HTR-8/SVneo (cell line): ENCODE measurements at regions not wholly inside any gene's neighbourhood (a gene's known extent, or its start where the extent isn't known, plus 50 kb on each side); places are given as distances from the start of the nearest gene placed in this dataset.

Experiments used
- DNase-seq: peaks from one replicate; pipeline ENCODE4 v3.0.0; 2011; ENCODE audit warnings: low spot score, mixed read lengths; ENCODE audit not compliant: insufficient read length
- FAIRE-seq: peaks from 2 replicates; lab custom pipeline; 2011; peaks lifted over from hg19 to GRCh38; lab: Jason Lieb, UNC

DNA sequence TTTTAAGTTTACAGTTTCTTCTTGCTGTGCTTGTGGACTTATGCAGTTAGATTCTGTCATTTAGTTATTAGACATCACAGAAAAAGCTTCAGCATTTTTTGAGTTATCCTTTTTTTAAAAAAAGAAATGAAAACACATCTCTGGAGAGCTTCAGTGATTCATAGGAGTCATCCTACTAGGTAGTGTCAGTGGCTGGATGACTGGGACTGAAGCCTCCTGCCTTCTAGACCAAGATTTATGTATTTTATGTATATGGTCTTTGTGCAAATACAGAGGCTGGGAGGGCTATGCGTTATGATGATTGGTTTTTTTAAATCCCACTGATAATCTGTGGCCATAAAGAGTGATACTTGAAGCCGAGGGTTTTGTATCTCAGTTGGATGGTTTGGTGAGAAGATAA, 125.9 kb upstream of the JAG1 start:
- DNase-seq (no peak), FAIRE-seq (no peak)

DNA sequence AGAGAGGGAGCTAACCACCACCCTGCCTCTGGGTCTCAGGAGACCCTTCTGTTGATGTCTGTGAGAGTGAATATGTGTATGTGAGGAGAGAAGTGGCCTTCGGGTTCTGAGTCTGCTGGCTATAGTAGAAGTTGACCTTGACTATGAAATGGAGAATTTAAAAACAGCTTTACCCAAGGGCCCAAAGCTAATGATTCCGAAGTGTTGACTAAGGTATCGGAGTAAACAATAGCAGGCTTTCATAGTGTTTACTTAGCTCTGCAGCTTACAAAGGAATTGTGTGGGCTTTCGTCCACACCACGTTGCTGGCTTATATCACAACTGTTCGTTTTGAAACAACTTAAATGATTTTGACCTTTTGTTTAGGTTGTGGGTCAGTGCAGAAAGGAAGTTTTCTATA, 126.5 kb upstream of the JAG1 start:
- DNase-seq: no peak
- FAIRE-seq: no peak

DNA sequence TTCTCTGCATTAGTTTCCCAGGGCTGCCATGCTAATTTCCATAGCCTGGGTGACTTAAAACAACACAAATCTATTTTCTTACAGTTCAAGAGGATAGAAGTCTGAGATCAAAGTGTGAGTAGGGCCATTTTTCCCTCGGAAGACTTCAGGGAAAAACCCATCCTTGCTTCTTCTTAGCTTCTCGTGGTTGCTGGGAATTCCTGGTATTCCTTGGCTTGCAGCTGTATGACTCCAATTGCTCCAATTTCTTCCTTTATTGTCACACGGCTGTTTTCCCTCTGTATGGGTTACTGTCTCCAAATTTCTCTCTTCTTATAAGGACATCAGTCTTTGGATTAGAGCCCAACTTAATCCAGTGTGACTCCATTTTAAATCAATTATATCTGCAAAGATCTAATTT, 128.4 kb upstream of the JAG1 start:
- FAIRE-seq (no peak), DNase-seq (no peak)

DNA sequence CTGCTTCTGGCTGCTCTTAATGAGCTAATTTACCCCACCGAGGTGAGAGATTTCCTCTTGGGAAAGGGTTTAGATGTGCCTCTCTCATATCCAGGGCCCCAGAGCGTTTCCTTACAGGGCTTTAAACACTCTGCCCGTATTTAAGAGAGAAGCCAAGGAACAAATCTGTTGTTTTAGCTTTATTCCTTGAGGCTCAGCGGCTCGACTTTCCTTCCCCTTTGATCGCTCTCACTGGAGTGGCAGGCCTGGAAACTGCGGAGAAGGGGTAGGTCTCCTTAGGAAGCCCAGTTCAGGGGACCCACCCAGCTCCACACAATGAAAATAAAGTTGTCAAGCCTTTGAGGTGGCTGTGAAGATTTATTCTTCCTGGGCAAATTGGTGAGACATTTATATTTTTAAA, 132.0 kb upstream of the JAG1 start:
- no peak for FAIRE-seq
- DNase-seq: no peak

DNA sequence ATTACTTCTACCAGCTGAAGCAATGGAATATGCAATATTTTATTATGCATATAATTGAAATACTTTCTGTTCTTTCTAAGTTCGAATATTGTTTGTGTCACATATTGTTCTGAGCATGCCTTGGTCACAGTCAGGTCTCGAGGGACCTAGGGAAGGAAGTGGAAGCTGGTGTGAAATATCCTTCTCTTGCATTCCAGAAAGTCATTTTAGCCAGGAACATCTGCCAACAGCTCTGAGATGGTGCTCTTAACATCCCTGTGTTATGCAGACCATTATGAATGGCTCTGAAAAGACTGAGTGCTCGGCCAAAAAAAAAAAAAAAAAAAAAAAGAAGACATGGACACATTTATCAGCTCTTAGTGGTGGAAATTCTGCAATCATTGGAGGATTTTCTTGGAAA, 132.7 kb upstream of the JAG1 start:
- FAIRE-seq (no peak), DNase-seq (no peak)

DNA sequence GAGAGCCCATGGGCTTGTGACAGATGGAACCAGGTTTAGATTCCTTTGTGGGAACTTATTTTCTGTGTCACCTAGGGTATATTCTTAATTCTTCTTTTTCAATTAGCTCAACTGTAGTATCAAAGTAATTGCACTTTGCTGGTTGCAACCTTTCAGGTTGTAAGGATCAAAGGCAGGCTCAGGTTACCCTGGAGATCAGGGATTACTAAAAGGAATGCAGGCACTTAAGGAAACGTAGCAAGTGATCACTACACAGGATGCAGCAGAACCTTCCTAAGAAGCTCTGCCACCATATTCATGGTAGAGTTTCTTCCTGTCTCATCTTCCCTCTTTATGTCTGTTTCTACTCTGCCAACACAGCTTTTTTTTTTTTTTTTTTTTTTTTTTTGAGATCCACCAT, 133.2 kb upstream of the JAG1 start:
- no peak for DNase-seq
- no peak for FAIRE-seq

DNA sequence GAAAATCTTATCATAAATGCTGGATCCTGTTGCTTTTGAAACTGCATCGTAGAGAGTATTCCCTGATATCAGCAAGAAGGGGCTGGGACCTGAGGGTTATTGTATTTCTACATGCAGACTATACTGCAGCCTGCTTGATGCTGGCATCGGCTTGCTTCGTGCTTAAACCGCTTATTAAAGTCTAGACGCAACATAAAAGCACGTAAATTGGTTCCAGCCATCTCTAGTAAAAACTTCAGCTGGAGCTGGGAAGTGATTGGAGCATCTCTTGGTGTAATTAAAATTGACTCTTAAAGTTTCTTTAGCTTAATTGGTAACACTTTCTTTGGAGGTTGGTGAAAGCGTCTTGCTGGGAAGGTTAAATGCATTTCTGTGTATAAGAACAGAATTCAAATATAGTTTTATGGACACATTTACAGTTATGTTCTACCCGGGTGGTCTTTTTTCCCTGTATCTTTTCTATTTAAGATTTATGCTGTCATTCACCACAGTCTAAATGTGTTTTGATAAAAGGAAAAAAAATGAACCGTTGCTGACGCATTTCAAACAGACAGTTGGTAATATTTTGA, 139.0 kb upstream of the JAG1 start:
- DNase-seq: no peak
- no peak for FAIRE-seq

DNA sequence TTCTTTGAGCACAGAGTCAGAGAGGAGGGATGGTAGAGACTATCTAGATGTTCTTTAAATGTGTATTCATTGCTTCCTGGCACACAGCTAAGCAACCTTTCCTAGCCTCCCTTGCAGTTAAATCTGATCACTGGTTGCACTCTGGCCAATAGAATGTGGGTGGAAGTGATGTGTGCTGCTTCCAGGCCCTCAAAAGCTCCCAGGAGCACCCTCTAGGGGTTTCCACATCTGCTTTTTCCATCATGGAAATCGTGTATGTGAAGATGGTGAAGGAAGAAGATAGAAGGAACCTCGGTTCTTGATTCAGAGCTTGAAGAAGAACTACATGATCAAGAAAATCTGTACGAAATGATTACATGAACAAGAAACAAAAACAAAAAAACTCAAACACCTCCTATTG, 149.8 kb upstream of the JAG1 start:
- FAIRE-seq: no peak
- DNase-seq: no peak

DNA sequence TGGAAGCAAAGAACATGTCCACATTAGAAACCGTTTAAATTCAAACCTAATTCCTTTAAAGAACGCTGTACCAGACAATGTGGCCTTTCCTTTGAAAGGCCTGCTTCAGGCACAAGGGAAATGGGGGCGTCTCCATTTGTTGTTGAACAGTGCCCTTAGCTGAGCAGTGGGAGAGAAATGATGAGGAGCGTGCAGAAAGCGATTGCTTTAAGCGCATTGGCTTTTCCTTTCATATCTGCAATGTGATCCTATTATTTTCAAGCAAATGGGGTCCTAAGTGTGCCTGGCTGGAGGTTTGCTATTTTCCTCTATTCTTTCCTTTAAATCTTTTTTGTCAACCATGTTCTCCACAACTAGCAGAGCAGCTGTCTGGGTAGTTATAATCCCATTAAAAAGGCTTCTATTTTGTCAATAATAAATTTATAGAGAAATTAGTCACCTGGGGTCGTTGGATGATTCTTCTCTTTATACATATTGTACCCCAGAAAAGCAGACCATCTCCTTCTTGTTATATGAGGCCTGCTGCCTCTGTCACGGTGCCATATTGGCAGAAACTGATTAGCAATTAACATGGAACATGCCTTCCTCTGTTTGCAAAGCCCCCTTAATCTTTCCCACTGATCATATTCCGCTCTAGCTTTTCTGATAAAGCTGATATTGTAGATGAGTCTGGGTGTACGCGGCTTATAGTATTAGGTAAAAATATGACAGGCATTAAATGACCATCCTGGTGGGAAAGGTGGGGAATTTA, 151.1 kb upstream of the JAG1 start:
- DNase-seq (no peak), FAIRE-seq (no peak)

DNA sequence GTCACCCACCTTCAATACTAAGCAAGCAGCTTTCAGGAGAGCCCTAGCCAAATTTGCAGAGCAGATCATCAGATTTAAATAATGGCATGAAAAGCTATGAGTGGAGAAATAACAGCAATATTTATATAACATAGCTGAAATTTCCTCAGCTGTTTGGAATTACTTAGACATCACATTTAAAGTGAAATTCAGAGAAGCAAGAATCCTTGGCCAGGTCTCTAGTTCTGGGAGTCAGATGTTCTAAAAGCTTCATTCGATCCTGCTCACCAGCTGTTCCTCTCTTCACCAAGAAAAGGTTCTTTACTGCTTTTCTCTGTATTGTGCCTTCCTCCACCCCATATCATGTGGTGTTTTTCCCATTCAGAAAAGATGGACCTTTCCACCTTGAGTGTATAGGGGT, 152.3 kb upstream of the JAG1 start:
- no peak for FAIRE-seq
- DNase-seq: no peak

DNA sequence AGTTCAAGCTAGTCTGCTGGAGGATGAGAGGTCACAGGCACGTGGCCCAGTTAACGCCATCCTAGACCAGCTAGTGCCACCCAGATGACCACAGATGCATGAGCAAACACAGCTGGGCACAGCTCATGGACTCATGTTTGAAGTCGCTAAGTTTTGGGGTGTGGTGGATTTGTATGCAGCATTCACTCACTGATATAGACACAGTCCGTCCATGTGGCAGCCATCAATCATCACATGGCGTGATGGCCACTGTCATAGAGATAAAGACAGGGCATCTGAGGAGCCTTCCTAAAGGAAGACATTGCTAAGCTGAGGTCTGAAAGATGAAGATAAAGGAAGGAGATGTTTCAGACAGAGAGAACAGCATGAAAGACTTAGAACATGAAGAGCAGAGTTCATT, 154.4 kb upstream of the JAG1 start:
- DNase-seq: no peak
- FAIRE-seq: no peak

DNA sequence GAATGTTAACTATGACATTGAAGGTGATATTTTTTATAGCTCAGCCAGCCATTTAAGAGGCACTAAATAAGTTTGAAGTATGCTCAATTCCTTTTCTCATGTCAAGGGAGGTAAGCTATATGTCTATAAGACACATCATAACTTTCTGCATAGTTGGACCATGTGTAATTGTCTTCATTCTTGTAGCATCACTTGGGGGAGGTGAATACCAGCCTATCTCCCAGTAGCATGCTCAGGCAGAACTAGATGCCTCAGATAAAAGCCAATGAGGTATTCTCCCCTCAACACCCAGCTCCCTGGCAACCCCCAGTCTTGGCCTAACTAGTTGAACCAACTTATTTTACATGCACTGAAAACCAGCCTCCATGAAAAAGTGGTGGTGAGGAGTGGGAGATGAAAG, 158.3 kb upstream of the JAG1 start:
- DNase-seq (no peak), FAIRE-seq (peak; percentile 9)

DNA sequence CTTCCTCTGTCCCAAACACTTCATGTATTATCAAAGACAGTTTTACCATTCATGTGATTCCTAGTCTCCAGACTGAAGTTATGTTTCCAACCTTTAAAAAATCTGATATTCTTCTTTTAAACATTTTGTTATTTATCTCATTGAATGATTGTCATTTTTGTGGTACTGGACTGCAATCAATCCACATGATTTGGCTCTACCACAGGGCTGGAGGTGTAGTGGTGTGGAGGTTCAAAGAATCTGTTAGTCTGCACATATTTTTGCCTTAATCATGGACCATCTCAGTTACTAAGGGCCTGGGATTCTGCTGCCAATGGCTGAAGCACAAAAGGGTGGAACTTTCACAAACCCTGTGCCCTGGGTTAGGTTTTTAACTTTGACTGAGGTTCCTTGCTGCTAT, 164.1 kb upstream of the JAG1 start:
- DNase-seq: no peak
- FAIRE-seq: no peak

DNA sequence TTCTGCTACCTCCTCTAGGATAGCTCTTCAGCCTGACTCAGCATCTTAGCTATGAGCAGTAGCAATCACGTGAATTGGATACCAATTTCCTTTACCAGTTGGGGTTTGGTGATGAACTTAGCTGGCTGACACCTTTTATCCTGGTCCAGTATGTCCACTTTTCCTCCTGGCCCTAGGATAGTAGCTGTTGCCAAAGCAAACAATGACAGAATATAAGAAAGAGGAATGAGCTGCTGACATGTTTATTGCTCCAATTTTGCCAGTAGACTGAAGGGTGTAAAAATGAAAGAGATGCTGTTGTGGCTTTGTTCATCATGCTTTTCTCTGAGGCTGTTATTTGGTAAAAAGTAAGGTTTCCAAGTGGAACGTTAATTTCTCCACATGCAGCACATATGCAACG, 168.3 kb upstream of the JAG1 start:
- no peak for DNase-seq
- FAIRE-seq: no peak

DNA sequence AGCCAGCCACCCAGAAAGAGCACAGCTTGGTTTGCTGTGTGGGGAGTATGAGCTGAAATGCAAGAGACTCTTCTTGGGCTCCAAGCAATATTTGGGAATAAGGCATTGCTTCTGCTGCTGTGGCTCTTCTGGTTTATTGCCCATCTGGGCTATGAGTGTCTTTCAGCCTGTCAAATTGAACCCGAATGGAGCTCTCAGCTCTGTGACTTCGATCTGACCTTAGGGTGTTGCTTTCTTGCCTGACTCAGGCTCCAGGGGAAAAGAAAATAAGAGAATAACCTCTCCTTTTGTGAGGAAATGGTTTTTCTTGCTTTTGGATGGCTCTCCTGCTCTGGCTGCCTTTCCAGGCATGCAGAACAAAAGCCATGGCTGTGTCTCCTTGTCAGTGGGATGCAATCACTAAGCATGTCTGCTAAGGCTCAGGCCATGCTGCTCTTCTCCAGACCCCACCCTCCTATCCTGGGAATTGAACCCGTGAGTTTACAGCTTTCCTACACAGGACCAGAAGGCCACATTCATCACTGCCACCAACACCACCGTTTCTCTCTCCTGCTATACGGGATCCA, 169.4 kb upstream of the JAG1 start:
- DNase-seq (no peak), FAIRE-seq (no peak)

DNA sequence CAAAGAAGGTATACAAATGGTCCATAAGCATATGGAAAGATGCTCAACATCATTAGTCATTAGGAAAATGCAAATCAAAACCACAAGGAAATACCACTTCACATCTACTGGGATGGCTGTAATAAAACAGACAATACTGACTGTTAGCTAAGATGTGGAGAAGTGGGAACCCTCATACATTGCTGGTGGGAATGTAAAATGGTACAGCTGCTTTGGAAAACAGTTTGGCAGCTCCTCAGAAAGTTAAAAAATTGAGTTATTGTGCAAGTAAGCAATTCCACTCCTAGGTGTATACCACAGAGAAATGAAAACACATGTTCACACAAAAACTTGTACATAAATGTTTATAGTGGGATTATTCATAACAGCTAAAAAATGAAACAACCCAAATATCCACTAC, 173.0 kb upstream of the JAG1 start:
- DNase-seq: no peak
- no peak for FAIRE-seq

DNA sequence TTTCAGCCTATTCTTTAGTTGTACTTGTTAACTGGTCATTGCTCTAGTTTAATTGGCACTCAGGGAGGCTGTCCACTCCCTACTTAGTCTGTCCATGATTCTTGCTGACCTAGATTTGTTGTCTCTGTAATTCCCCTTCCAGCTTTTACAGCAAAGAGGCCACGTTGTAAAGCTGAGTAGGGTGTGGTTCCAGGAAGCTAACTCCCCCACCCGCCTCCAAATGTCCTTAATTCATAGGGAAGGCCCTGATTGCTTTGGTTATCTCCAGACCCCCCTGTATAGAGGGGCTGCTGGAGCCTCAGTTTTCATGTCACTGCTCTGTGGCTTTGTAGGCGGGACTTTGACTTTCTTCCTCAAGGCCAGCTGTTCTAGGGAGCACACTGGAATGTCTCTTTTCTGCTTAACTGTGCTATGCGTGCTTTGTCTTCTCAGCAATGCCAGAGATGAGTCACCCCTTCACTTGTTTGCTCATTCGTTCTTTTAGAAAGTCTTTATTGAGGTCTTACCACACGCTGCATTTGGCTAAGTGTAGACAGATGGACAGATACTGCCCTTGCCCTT, 175.1 kb upstream of the JAG1 start:
- peak; percentile 78 for FAIRE-seq
- DNase-seq: peak; percentile 57

DNA sequence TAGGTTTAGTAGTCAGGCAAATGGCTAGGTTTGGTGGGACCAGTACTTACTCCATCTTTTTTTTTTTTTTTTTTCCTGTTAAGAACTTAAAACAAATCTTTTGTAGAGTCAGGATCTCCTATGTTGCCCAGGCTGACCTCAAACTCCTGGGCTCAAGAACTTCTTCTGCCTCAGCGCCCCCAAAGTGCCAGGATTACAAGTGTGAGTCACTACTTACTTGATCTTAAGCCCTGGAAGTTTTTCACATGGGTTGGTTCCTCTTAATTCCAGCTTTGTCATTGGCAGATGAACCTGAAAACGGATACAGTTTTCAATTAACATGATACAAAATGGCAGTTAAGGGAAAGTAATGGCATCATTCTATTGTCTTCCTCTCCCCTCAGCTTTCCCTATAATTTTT, 179.4 kb upstream of the JAG1 start:
- DNase-seq: no peak
- no peak for FAIRE-seq

DNA sequence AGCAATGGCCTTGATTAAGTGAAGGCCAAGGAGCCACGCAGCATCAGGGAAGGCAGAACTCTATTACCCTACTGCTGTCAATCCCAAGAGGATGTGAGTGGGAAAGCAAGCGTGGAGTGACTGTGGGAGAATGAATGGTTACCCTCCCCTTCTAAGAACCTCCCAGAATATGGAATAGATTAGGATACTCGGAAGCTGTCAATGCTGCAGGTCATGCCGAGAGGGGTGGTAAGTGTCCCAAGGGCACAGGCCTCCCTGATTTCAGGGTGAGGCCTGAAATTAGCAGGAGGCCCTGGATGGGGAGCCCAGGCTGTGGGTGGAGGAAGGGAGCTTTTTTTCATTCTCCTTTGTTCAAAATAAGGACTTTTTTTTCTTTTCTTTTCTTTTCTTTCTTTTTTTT, 179.9 kb upstream of the JAG1 start:
- DNase-seq: no peak
- no peak for FAIRE-seq

DNA sequence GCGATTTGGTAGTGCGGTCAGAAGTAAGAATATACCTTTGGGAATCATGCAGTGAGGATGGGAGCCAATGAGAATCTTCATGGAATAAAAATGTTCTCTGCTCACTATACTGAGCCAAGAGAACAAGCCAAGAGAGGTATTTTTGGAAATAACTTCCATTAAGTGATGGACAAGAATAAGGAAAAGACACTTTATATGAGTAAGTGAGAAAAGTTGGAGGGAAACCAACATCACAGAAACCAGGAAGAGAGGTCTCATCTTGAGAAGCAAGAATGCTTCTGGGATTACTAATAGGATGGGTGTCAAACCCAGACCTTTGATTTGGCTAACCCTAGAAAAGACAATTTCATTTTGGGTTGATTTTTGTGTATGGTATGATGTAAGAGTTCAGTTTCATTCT, 181.2 kb upstream of the JAG1 start:
- FAIRE-seq (no peak), DNase-seq (no peak)

DNA sequence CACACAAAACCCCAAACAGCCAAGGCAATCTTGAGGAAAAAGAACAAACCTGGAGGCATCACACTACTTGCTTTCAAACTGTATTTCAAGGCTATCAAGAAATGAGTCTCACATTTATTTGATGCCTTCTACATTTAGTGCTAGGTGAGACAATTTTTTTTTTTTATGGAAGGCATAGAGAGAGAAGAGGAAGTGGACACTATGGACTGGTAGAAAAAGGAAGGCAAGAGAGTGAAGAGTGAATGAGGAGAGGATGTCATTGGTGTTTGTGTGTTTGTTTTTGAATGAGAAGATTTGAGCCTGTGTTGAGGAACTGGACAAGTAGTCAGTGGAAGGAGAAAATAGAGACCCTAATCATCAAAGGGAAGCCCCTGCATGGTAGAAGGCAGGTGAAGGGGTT, 182.0 kb upstream of the JAG1 start:
- DNase-seq: no peak
- FAIRE-seq: no peak
